HG02852 (cell line): ENCODE measurements at regions not wholly inside any gene's neighbourhood (a gene's known extent, or its start where the extent isn't known, plus 50 kb on each side); places are given as distances from the start of the nearest gene placed in this dataset.
A peak's percentile ranks its signal among the peaks of the same experiment; 100 is the strongest.
"Not testable (repeated sequence)": the region's sequence is repeated elsewhere in the genome, so short reads cannot be mapped to it uniquely, and the experiment has no call there.

Experiments used
- ATAC-seq: cut with Tn5 transposase; IDR thresholded peaks from one replicate; pipeline ENCODE4 v1.9.1; 2021; ENCODE audit warnings: mild to moderate bottlenecking, moderate library complexity; ENCODE audit not compliant: unreplicated experiment

GRCh38 chr15:83335542-83335941 lies 51.1 kb upstream of the BNC1 start:
- not testable (repeated sequence) for ATAC-seq

GRCh38 chr15:83339396-83339795 lies 54.9 kb upstream of the BNC1 start:
- ATAC-seq = no peak

- no peak for ATAC-seq
Measured at GRCh38 chr15:83340087-83340486, 55.6 kb upstream of the BNC1 start.

GRCh38 chr15:83346342-83346741 lies 61.9 kb upstream of the BNC1 start:
- ATAC-seq = no peak

GRCh38 chr15:83352119-83352518 lies 67.7 kb upstream of the BNC1 start:
- ATAC-seq = no peak

DNA sequence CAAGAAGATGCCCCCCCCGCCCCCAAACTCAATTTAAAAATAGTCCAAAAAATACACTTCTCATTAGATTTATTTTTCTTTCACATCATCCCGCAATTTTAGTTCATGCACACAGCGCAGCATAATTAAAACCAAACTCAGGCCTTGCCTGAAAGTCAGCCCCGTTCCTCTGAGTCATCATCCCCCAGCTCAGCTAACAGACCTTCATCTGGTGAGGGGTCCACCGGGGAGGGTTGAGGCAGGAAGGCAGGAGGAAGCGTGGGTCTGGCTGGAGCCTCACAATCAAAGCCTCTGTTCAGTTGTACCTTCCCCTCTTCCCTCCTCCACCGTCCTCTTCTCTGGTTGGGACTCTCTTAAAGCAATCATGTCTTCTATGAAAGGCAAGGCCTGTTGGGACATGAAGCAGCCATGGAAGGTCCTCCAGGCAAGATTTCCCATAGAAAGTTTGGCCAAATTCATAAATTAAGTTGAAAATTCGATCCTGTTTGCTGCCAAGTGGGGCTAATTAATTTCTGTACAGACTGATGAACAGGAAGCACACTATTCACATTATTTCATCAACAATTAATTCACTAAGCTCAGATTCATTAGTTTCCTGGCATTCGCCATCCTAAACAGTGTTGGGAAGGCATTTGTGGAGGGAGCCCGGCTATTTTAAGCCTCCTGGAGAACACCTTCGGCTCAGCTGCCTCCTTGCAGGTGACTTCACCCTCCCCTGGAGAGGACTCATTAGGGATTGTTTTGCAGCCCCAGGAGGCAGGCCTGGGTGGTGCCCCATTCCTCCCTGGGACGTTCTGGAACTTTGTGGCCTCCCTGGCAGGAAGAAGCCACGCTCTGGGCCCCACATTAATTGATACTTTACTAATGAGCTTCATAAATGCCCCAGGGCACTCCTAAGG lies 72.3 kb upstream of the BNC1 start:
- ATAC-seq = no peak

DNA sequence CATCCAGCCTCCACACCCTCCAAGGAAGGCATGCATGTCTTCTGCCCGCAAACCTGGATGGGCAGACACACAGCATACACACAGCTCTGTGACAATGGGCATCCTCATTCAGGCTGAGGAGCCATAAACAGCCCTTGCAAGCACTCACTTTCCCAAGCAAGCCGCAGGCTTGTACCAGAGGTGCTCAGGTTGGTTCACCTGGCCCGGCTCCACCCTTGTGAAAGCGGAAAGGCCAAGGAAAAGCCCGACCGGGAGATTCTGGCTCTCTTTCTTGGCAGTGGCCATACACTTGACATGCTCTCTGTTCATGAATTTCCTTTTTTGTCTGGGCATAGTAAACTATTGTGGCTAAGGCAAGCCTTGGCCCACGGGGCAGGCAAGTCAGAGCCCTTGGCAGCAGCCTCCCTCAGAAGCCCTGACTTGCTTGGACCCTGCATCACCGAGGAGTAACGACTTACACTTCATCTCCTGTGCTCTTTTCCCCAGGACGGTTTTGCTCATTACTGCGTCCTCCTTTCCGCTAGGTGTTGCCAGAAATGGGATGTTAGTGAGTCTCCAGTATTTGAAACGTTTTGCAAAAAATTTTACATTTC lies 74.6 kb upstream of the BNC1 start:
- no peak for ATAC-seq

GRCh38 chr15:83362706-83363105 lies 78.2 kb upstream of the BNC1 start:
- no peak for ATAC-seq

GRCh38 chr15:83364501-83364900 lies 80.0 kb upstream of the BNC1 start:
- ATAC-seq = no peak

GRCh38 chr15:83365370-83365938 lies 81.0 kb upstream of the BNC1 start:
- ATAC-seq = no peak

DNA sequence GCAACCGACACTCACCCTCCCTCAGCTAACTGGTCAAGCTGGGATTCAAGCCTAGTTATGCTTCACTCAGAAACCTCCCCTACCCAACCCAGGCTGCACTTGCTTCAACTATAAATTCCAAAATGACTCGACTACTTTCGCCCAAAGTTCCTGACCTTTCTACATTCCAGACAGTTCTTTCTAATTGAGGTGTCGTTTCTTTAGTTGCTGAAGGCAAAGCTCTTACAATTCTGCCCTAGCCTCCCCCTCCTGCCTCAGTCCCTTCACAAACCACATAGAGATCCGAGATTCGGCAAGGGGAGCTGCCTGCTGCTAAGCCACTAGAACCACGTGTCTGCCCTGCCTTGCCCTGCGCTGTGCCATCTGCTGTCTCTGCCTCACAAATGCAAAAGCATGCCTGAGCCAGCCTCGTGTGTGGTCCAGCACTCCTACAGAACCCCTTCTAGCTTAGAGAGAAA lies 74.7 kb upstream of the SH3GL3 start:
- ATAC-seq = no peak

GRCh38 chr15:83378921-83379578 lies 68.1 kb upstream of the SH3GL3 start:
- ATAC-seq = no peak

DNA sequence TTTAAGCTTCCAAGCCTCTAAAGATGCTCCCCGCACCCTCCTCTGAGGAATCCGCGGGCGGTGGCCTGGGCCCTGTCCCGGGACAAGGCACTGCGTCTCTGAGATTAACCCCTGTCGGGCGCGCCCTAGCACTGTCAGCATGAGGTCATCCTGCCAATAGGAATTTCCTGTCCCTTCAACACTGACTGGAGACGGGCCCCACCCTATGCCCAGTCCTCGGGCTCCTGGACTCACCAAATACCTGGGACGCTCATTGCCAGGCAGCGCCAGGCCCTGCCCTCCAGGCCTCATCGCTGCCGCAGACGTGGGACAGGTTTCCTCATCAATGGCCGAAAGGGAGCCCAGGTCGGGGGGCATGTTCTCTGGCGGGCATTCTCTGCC lies 67.6 kb upstream of the SH3GL3 start:
- ATAC-seq = no peak

DNA sequence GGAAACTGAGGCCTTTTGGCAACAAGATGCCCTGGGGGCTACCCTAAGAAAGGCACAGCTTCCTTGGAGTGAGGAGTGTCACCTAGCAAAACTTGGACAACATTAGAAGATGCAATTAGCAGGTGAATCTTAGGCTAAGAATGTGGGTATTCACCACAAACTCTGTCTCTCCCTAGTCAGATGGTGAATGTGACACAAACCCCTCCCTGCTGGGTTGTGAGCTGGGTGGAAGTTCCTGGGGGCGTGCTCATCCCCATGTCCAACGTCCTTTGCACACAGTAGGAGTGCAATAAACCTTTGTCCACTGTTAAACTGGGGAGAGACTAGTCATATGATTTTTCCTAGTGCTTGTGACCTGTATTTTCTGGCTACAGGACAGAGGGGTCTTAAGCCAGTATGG lies 67.1 kb upstream of the SH3GL3 start:
- no peak for ATAC-seq

DNA sequence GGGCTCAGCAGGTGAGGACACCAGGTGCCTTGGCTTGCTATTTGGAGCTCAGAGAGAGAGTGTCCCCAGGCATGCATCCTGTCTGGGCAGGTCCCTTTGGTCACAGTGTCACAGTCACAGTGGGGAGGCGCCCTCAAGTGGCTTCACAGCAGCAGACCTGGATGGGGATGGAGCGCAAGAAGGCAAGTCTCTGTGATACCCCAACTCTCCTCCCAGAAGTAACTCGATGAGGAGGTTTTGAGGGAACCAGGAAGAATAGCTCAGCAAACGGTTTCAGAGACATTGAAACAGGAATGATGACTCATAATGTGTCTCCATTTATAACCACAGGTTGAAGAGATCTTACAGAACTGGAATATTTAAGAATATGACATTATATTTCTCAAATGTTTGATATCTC lies 66.5 kb upstream of the SH3GL3 start:
- ATAC-seq = peak; percentile 62

DNA sequence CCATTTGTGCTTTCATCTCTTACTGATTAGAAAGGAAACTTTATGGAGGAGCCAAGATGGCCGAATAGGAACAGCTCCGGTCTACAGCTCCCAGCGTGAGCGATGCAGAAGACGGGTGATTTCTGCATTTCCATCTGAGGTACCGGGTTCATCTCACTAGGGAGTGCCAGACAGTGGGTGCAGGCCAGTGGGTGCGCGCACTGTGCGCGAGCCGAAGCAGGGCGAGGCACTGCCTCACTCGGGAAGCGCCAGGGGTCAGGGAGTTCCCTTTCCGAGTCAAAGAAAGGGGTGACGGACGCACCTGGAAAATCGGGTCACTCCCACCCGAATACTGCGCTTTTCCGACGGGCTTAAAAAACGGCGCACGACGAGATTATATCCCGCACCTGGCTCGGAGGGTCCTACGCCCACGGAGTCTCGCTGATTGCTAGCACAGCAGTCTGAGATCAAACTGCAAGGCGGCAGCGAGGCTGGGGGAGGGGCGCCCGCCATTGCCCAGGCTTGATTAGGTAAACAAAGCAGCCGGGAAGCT lies 63.5 kb upstream of the SH3GL3 start:
- not testable (repeated sequence) for ATAC-seq

DNA sequence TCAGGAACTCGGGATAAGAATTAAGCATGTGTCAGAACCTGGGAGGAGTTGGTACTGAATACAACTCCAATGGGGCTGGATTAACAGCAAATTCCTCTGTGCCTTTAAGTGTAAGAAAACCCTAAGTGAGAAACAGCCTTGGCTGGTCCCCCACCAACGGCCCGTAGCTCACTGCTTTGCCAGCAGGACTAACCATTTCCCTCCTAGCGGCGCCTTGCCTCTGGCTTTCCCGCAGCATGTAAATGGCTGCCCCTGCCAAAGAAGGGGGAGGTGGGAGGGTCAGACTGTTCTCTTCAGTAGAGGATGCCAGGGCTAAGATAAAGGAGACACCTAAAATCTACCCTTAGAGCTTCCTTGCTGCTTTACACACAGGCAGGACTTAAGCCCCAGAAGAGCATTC lies 51.0 kb upstream of the SH3GL3 start:
- no peak for ATAC-seq
